DOHH2 (cell line): ENCODE measurements at regions not wholly inside any gene's neighbourhood (a gene's known extent, or its start where the extent isn't known, plus 50 kb on each side); places are given as distances from the start of the nearest gene placed in this dataset.

ENCODE experiments used
- H3F3A ChIP-seq: fragments of 200-600 bp; sonication (generic), shearing (Covaris generic); 2 replicates; pipeline ENCODE4 v1.6.0; 2016; ENCODE audit warnings: antibody characterized with exemption, mild to moderate bottlenecking; ENCODE audit not compliant: control insufficient read depth, insufficient read depth
- H3K27ac ChIP-seq: fragments of 200-600 bp; sonication (generic); 2 replicates; pipeline ENCODE4 v1.5.1; 2014; ENCODE audit warnings: low read depth, mild to moderate bottlenecking, low read length, moderate library complexity
- H3K27me3 ChIP-seq: fragments of 200-600 bp; sonication (generic); 2 replicates; pipeline ENCODE4 v1.6.1; 2014; ENCODE audit warnings: mild to moderate bottlenecking, low read length, mixed read lengths; ENCODE audit not compliant: control insufficient read depth
- H3K36me3 ChIP-seq: fragments of 200-600 bp; sonication (generic); 2 replicates; pipeline ENCODE4 v1.6.1; 2014; ENCODE audit warnings: mild to moderate bottlenecking, low read length, moderate library complexity, mixed read lengths; ENCODE audit not compliant: control insufficient read depth
- H3K4me1 ChIP-seq: fragments of 200-600 bp; sonication (generic); 2 replicates; pipeline ENCODE4 v1.6.1; 2014; ENCODE audit warnings: mild to moderate bottlenecking, low read length, mixed read lengths; ENCODE audit not compliant: control insufficient read depth
- H3K4me2 ChIP-seq: fragments of 200-600 bp; sonication (generic); 2 replicates; pipeline ENCODE4 v1.6.0; 2014; ENCODE audit warnings: mild to moderate bottlenecking, low read length, moderate library complexity
- H3K4me3 ChIP-seq: fragments of 200-600 bp; sonication (generic); 2 replicates; pipeline ENCODE4 v1.5.1; 2014; ENCODE audit warnings: mild to moderate bottlenecking, low read length, mixed read lengths
- H3K79me2 ChIP-seq: fragments of 200-600 bp; sonication (generic); 2 replicates; pipeline ENCODE4 v1.6.1; 2014; ENCODE audit warnings: mild to moderate bottlenecking, low read length, mixed read lengths; ENCODE audit not compliant: control insufficient read depth
- H3K9me2 ChIP-seq: fragments of 200-600 bp; sonication (generic); replicated peaks from 2 replicates; pipeline ENCODE4 v1.6.1; 2014; ENCODE audit warnings: mild to moderate bottlenecking, low read length, mixed read lengths; ENCODE audit not compliant: control insufficient read depth
- H3K9me3 ChIP-seq: fragments of 200-600 bp; sonication (generic); 2 replicates; pipeline ENCODE4 v1.6.1; 2014; ENCODE audit warnings: antibody characterized with exemption, low read length, mixed read lengths; ENCODE audit not compliant: control insufficient read depth, insufficient read depth
- H4K20me1 ChIP-seq: fragments of 200-600 bp; sonication (generic); 2 replicates; pipeline ENCODE4 v1.6.0; 2014; ENCODE audit warnings: low read depth, mild to moderate bottlenecking, antibody characterized with exemption, low read length, moderate library complexity; ENCODE audit not compliant: control insufficient read depth, insufficient read depth
- EZH2phosphoT487 ChIP-seq: fragments of 200-600 bp; sonication (generic); IDR thresholded peaks from 2 replicates; pipeline ENCODE4 v1.6.1; 2017; ENCODE audit warnings: borderline replicate concordance, mild to moderate bottlenecking, antibody characterized with exemption, low read length, moderate library complexity, mixed read lengths
- TF ChIP-seq, protein P1 (sequence below): fragments of 200-600 bp; sonication (generic); IDR thresholded peaks from one replicate; pipeline ENCODE4 v1.5.1; 2014; ENCODE audit warnings: antibody characterized with exemption, mild to moderate bottlenecking, low read depth, low read length; ENCODE audit not compliant: poor library complexity, severe bottlenecking

- no peaks in the 10 kb centered on the region for H3F3A ChIP-seq
- H3K79me2 ChIP-seq = no peaks in the 10 kb centered on the region
- H3K9me3 ChIP-seq = no peaks in the 10 kb centered on the region
- H3K9me2 ChIP-seq = no peaks in the 10 kb centered on the region
- no peaks in the 10 kb centered on the region for H3K36me3 ChIP-seq
- no peak overlapping the region for H3K27ac ChIP-seq
- H3K27me3 ChIP-seq = 0 out of 2 replicates have a peak, but pooled peaks cover 3% of the 10 kb centered on the region
- TF ChIP-seq, protein P1, sequence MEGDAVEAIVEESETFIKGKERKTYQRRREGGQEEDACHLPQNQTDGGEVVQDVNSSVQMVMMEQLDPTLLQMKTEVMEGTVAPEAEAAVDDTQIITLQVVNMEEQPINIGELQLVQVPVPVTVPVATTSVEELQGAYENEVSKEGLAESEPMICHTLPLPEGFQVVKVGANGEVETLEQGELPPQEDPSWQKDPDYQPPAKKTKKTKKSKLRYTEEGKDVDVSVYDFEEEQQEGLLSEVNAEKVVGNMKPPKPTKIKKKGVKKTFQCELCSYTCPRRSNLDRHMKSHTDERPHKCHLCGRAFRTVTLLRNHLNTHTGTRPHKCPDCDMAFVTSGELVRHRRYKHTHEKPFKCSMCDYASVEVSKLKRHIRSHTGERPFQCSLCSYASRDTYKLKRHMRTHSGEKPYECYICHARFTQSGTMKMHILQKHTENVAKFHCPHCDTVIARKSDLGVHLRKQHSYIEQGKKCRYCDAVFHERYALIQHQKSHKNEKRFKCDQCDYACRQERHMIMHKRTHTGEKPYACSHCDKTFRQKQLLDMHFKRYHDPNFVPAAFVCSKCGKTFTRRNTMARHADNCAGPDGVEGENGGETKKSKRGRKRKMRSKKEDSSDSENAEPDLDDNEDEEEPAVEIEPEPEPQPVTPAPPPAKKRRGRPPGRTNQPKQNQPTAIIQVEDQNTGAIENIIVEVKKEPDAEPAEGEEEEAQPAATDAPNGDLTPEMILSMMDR = no peak
- TF ChIP-seq EZH2phosphoT487 = no peak
- no peak overlapping the region for H3K4me3 ChIP-seq
- H4K20me1 ChIP-seq = no peaks in the 10 kb centered on the region
- H3K4me2 ChIP-seq = no peak overlapping the region
- H3K4me1 ChIP-seq = no peaks in the 10 kb centered on the region
These were observed 395.3 kb downstream of the NYAP2 start for GRCh38 chr2:225794652-225795400.

- Histone ChIP-seq H3K4me3 (no peak overlapping the region), H3K9me2 (no peaks in the 10 kb centered on the region), H3K27me3 (0 out of 2 replicates have a peak, but pooled peaks cover 3% of the 10 kb centered on the region), H4K20me1 (no peaks in the 10 kb centered on the region), H3K36me3 (no peaks in the 10 kb centered on the region), H3K27ac (no peak overlapping the region), H3K9me3 (no peaks in the 10 kb centered on the region), H3K79me2 (no peaks in the 10 kb centered on the region), H3F3A (no peaks in the 10 kb centered on the region), H3K4me1 (no peaks in the 10 kb centered on the region), H3K4me2 (no peak overlapping the region)
- TF ChIP-seq, protein P1 = no peak
- TF ChIP-seq EZH2phosphoT487 = no peak
These were observed 394.4 kb downstream of the NYAP2 start for GRCh38 chr2:225793736-225794550.

DNA sequence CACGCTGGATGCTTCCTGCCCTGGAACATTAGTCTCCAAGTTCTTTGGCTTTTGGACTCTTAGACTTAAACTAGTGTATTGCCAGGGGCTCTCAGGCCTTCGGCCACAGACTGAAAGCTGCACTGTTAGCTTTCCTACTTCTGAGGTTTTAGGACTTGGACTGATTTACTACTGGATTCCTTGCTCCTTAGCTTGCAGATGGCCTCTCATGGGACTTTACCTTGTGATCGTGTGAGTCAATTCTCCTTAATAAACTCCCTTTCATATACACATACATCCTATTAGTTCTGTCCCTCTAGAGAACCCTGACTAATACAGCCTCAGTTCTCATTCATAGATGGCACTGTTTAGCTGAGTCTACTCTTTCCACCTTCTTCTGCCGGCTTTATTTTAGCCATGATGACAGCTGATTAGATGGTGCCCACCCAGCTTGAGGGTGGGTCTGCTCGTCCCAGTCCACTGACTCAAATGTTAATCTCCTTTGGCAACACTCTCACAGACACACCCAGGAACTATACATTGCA, 389.1 kb downstream of the NYAP2 start:
- no peaks in the 10 kb centered on the region for H3K79me2 ChIP-seq
- no peaks in the 10 kb centered on the region for H3K27me3 ChIP-seq
- H3K27ac ChIP-seq = no peak overlapping the region
- no peaks in the 10 kb centered on the region for H3K9me2 ChIP-seq
- no peaks in the 10 kb centered on the region for H3K4me1 ChIP-seq
- H3K4me2 ChIP-seq = no peak overlapping the region
- TF ChIP-seq, protein P1 = no peak
- TF ChIP-seq EZH2phosphoT487 = no peak
- H3K36me3 ChIP-seq = no peaks in the 10 kb centered on the region
- H3K4me3 ChIP-seq = no peak overlapping the region
- H3F3A ChIP-seq = no peaks in the 10 kb centered on the region
- H4K20me1 ChIP-seq = no peaks in the 10 kb centered on the region
- no peaks in the 10 kb centered on the region for H3K9me3 ChIP-seq
